Sigmoid colon (tissue), 6 donors: ENCODE measurements at regions not wholly inside any gene's neighbourhood (a gene's known extent, or its start where the extent isn't known, plus 50 kb on each side); places are given as distances from the start of the nearest gene placed in this dataset.

Source experiments
- DNase-seq: peaks from one replicate; pipeline ENCODE4 v3.0.0-alpha.2; 2019
- H3K27ac ChIP-seq, 4 donors: fragments of 200-600 bp; sonication (generic); one replicate each; pipeline ENCODE4 v1.5.1; 2016 to 2019; ENCODE audit warnings: mild to moderate bottlenecking in 1 of 4
- H3K27me3 ChIP-seq, 3 donors: fragments of 200-600 bp; sonication (generic); one replicate each; pipeline ENCODE4 v1.5.1; 2019; ENCODE audit warnings: mild to moderate bottlenecking in 1 of 3
- H3K36me3 ChIP-seq, 4 donors: fragments of 200-600 bp; sonication (generic); one replicate each; pipeline ENCODE4 v1.5.1; 2016 to 2019
- H3K4me1 ChIP-seq, 4 donors: fragments of 200-600 bp; sonication (generic); one replicate each; pipeline ENCODE4 v1.5.1; 2017 to 2019
- H3K4me3 ChIP-seq, 4 donors: fragments of 200-600 bp; sonication (generic); one replicate each; pipeline ENCODE4 v1.5.1; 2017 to 2019; ENCODE audit warnings: mild to moderate bottlenecking in 2 of 4, moderate library complexity in 1 of 4
- H3K9me3 ChIP-seq, 4 donors: fragments of 200-600 bp in 3 of 4; sonication (generic) in 3 of 4; one replicate each; pipeline versions ENCODE4 v1.5.1 to v1.6.1; 2013 to 2019
- CTCF ChIP-seq, 4 experiments: fragments of 450-650 bp in 3 of 4; fragments of 200-600 bp in 1 of 4; IDR thresholded peaks; one replicate each; pipeline ENCODE4 v1.5.1; 2016 to 2019; ENCODE audit warnings: antibody characterized with exemption in 4 of 4, mild to moderate bottlenecking in 3 of 4, moderate library complexity in 2 of 4
- EP300 ChIP-seq, 4 donors: sonication (generic); formaldehyde crosslinking; IDR thresholded peaks; one replicate each; pipeline ENCODE4 v1.6.1; 2017; ENCODE audit warnings: antibody characterized with exemption in 4 of 4
- POLR2A ChIP-seq, 2 donors: fragments of 450-650 bp; IDR thresholded peaks; one replicate each; pipeline ENCODE4 v1.6.1; 2016; ENCODE audit warnings: antibody characterized with exemption in 2 of 2, mild to moderate bottlenecking in 2 of 2, moderate library complexity in 2 of 2
- POLR2AphosphoS5 ChIP-seq, 4 donors: sonication (generic); formaldehyde crosslinking; IDR thresholded peaks; one replicate each; pipeline ENCODE4 v1.6.1; 2017; ENCODE audit warnings: antibody characterized with exemption in 4 of 4
- WGBS, 2 donors: extraction: QIAGEN DNeasy Blood & Tissue Kit; methylation state at CpG; one replicate each; pipeline ENCODE4 v1.1.7; 2013; 5-methylcytosine and 5-hydroxymethylcytosine counted together
- intact Hi-C: fragments of 100-400 bp; cut with DNase I; formaldehyde crosslinking; loops from one replicate; pipeline ENCODE4 v1.15.1; 2023
- donor health status: healthy with polysubstance abuse.
- donor health status: healthy.

- DNase-seq: no peak
- no peaks in the 10 kb centered on the region for H3K36me3 ChIP-seq
- H3K27ac ChIP-seq: no peak overlapping the region
- no peaks in the 10 kb centered on the region for H3K9me3 ChIP-seq
- no peaks in the 10 kb centered on the region for H3K27me3 ChIP-seq
- intact Hi-C loops: no loop called here
- TF ChIP-seq EP300 (IDR thresholded peaks at IDR 0.05) (no peak), POLR2A (IDR thresholded peaks at IDR 0.05) (no peak), POLR2AphosphoS5 (IDR thresholded peaks at IDR 0.05) (no peak), CTCF (IDR thresholded peaks at IDR 0.05) (no peak)
- H3K4me3 ChIP-seq: no peak overlapping the region
- no peaks in the 10 kb centered on the region for H3K4me1 ChIP-seq
Measured at GRCh38 chr7:125085084-125085483, 155.5 kb upstream of the POT1 start.

- intact Hi-C loops: no loop called here
- no peak overlapping the region for H3K4me3 ChIP-seq
- H3K4me1 ChIP-seq: no peaks in the 10 kb centered on the region
- H3K9me3 ChIP-seq: no peaks in the 10 kb centered on the region
- TF ChIP-seq POLR2A (IDR thresholded peaks at IDR 0.05) (no peak), CTCF (IDR thresholded peaks at IDR 0.05) (no peak), EP300 (IDR thresholded peaks at IDR 0.05) (no peak), POLR2AphosphoS5 (IDR thresholded peaks at IDR 0.05) (no peak)
- no peak for DNase-seq
- no peaks in the 10 kb centered on the region for H3K27me3 ChIP-seq
- H3K36me3 ChIP-seq: no peaks in the 10 kb centered on the region
- 77 to 81% methylated on average over 1 of the region's 1 CpG for WGBS, 2 donors
- no peak overlapping the region for H3K27ac ChIP-seq
Measured at GRCh38 chr7:125084196-125084595, 154.6 kb upstream of the POT1 start.

GRCh38 chr7:125074141-125074540 is 144.5 kb upstream of the POT1 start:
- Histone ChIP-seq H3K4me3 (no peak overlapping the region), H3K27ac (no peak overlapping the region), H3K4me1 (no peaks in the 10 kb centered on the region), H3K27me3 (no peaks in the 10 kb centered on the region), H3K9me3 (no peaks in the 10 kb centered on the region), H3K36me3 (no peaks in the 10 kb centered on the region)
- TF ChIP-seq POLR2A (IDR thresholded peaks at IDR 0.05) (no peak), EP300 (IDR thresholded peaks at IDR 0.05) (no peak), POLR2AphosphoS5 (IDR thresholded peaks at IDR 0.05) (no peak), CTCF (IDR thresholded peaks at IDR 0.05) (no peak)
- intact Hi-C loops: no loop called here
- WGBS, 2 donors: 46 to 70% methylated on average over 3 of the region's 3 CpGs
- DNase-seq: no peak

- DNase-seq: no peak
- H3K9me3 ChIP-seq: no peaks in the 10 kb centered on the region
- H3K36me3 ChIP-seq: no peaks in the 10 kb centered on the region
- WGBS, 2 donors: 81 to 94% methylated on average over 1 of the region's 1 CpG
- no peaks in the 10 kb centered on the region for H3K27me3 ChIP-seq
- TF ChIP-seq POLR2A (IDR thresholded peaks at IDR 0.05): no peak
- no peak for TF ChIP-seq CTCF (IDR thresholded peaks at IDR 0.05)
- no peak for TF ChIP-seq EP300 (IDR thresholded peaks at IDR 0.05)
- TF ChIP-seq POLR2AphosphoS5 (IDR thresholded peaks at IDR 0.05): no peak
- no peak overlapping the region for H3K4me3 ChIP-seq
- no peak overlapping the region for H3K27ac ChIP-seq
- no peaks in the 10 kb centered on the region for H3K4me1 ChIP-seq
- intact Hi-C loops: no loop called here
Measured at GRCh38 chr7:125065546-125065945, 135.9 kb upstream of the POT1 start.

- no peak for TF ChIP-seq CTCF (IDR thresholded peaks at IDR 0.05)
- TF ChIP-seq POLR2A (IDR thresholded peaks at IDR 0.05): no peak
- no peak for TF ChIP-seq EP300 (IDR thresholded peaks at IDR 0.05)
- no peak for TF ChIP-seq POLR2AphosphoS5 (IDR thresholded peaks at IDR 0.05)
- 89 to 92% methylated on average over 1 of the region's 1 CpG for WGBS, 2 donors
- H3K27me3 ChIP-seq: no peaks in the 10 kb centered on the region
- H3K4me1 ChIP-seq: no peaks in the 10 kb centered on the region
- intact Hi-C loops: no loop called here
- no peaks in the 10 kb centered on the region for H3K9me3 ChIP-seq
- DNase-seq: no peak
- no peaks in the 10 kb centered on the region for H3K36me3 ChIP-seq
- H3K4me3 ChIP-seq: no peak overlapping the region
- no peak overlapping the region for H3K27ac ChIP-seq
Measured at GRCh38 chr7:125065001-125065400, 135.4 kb upstream of the POT1 start.
